ENCODE measurements at regions not wholly inside any gene's neighbourhood (a gene's known extent, or its start where the extent isn't known, plus 50 kb on each side); places are given as distances from the start of the nearest gene placed in this dataset.

DNA sequence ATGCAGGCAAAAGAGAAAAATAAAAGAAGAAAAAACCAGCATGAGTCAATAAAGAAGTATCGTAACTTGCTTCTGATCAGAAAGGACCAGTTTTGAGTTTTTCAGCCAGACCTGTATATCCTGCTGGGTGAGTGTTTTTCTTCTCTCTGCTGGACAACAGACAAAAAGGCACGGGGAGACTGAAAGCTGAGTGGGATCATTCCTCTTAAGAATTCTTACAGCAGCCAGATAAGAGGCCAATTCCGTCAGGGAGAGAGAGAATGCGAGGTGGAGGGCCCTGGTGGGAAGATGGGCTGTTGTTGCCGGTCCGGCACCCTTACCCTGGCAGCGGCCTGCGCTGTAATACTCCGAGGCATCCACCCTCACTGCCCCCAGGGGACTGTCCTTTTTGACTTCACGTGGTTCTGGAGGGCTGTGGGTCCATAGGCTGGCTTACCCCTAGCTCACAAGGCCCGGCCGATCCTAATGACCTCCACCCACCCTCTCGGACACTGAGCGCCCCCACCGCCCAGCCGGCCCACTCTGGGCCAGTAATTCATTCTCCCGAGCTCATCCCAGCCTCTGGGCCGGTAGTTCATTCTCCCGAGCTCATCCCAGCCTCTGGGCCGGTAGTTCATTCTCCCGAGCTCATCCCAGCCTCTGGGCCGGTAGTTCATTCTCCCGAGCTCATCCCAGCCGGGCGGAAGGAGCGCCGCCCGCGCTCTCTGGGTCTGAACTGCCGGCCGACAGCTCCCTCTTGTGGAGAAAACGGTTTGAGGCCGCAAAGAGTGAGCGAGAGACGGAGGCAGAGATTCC is 118.3 kb upstream of the SIRPA start:
- TF ChIP-seq EZH2phosphoT487 (IDR thresholded peaks at IDR 0.05; ENCODE audit: low read depth) = no peak
- TF ChIP-seq CTCF (IDR thresholded peaks at IDR 0.05; ENCODE audit: low read depth, low read length) = peak; percentile 84
- Histone ChIP-seq H2AFZ (ENCODE audit: low read depth, low read length) (peak overlapping the region; percentile 78), H3K4me2 (ENCODE audit: low read length) (peak overlapping the region; percentile 90), H3K4me3 (ENCODE audit: low read length) (peak overlapping the region; percentile 80), H3K9me3 (ENCODE audit: insufficient read depth, low read length) (no peaks in the 10 kb centered on the region), H3K36me3 (replicated peaks; ENCODE audit: low read depth, low read length) (no peaks in the 10 kb centered on the region), H3K79me2 (ENCODE audit: low read length) (no peaks in the 10 kb centered on the region), H3K4me1 (ENCODE audit: low read length) (peaks cover 11% of the 10 kb centered on the region), H3K27ac (ENCODE audit: low read length) (no peak overlapping the region), H3K9ac (ENCODE audit: low read length) (peak overlapping the region; percentile 64), H3K27me3 (ENCODE audit: low read depth, low read length) (peaks cover 18% of the 10 kb centered on the region), H4K20me1 (ENCODE audit: insufficient read depth, low read length) (no peaks in the 10 kb centered on the region)

- H2AFZ ChIP-seq (ENCODE audit: low read depth, low read length) = no peak overlapping the region
- H3K9me3 ChIP-seq (ENCODE audit: insufficient read depth, low read length) = no peaks in the 10 kb centered on the region
- TF ChIP-seq CTCF (IDR thresholded peaks at IDR 0.05; ENCODE audit: low read depth, low read length) (no peak), EZH2phosphoT487 (IDR thresholded peaks at IDR 0.05; ENCODE audit: low read depth) (no peak)
- H3K4me3 ChIP-seq (ENCODE audit: low read length) = no peak overlapping the region
- no peak overlapping the region for H3K27ac ChIP-seq (ENCODE audit: low read length)
- H3K36me3 ChIP-seq (replicated peaks; ENCODE audit: low read depth, low read length) = no peaks in the 10 kb centered on the region
- H3K4me1 ChIP-seq (ENCODE audit: low read length) = peaks cover 11% of the 10 kb centered on the region
- H3K4me2 ChIP-seq (ENCODE audit: low read length) = no peak overlapping the region
- peaks cover 9% of the 10 kb centered on the region for H3K27me3 ChIP-seq (ENCODE audit: low read depth, low read length)
- no peaks in the 10 kb centered on the region for H3K79me2 ChIP-seq (ENCODE audit: low read length)
- no peak overlapping the region for H3K9ac ChIP-seq (ENCODE audit: low read length)
- no peaks in the 10 kb centered on the region for H4K20me1 ChIP-seq (ENCODE audit: insufficient read depth, low read length)
These were observed 117.5 kb upstream of the SIRPG start for GRCh38 chr20:1775117-1775516.

DNA sequence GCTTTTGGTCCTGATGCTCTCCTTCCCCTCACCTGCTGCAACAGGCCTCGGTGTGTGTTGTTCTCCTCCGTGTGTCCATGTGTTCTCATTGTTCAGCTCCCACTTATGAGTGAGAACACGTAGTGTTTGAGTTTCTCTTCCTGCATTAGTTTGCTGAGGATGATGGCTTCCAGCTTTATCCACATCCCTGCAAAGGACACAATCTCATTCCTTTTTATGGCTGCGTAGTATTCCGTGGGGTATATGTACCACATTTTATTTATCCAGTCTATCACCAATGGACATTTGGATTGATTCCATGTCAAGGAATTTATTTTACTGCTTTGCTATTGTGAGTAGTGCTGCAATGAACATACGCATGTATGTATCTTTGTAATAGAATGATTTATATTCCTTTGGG is 116.9 kb upstream of the SIRPG start:
- Histone ChIP-seq H4K20me1 (ENCODE audit: insufficient read depth, low read length) (no peaks in the 10 kb centered on the region), H3K4me2 (ENCODE audit: low read length) (no peak overlapping the region), H2AFZ (ENCODE audit: low read depth, low read length) (no peak overlapping the region), H3K79me2 (ENCODE audit: low read length) (no peaks in the 10 kb centered on the region), H3K27me3 (ENCODE audit: low read depth, low read length) (peaks cover 3% of the 10 kb centered on the region), H3K9ac (ENCODE audit: low read length) (no peak overlapping the region), H3K9me3 (ENCODE audit: insufficient read depth, low read length) (no peaks in the 10 kb centered on the region), H3K27ac (ENCODE audit: low read length) (no peak overlapping the region), H3K4me1 (ENCODE audit: low read length) (peaks cover 11% of the 10 kb centered on the region), H3K36me3 (replicated peaks; ENCODE audit: low read depth, low read length) (no peaks in the 10 kb centered on the region), H3K4me3 (ENCODE audit: low read length) (no peak overlapping the region)
- TF ChIP-seq CTCF (IDR thresholded peaks at IDR 0.05; ENCODE audit: low read depth, low read length) (no peak), EZH2phosphoT487 (IDR thresholded peaks at IDR 0.05; ENCODE audit: low read depth) (no peak)

- TF ChIP-seq EZH2phosphoT487 (IDR thresholded peaks at IDR 0.05; ENCODE audit: low read depth) (no peak), CTCF (IDR thresholded peaks at IDR 0.05; ENCODE audit: low read depth, low read length) (no peak)
- Histone ChIP-seq H4K20me1 (ENCODE audit: insufficient read depth, low read length) (no peaks in the 10 kb centered on the region), H3K4me1 (ENCODE audit: low read length) (peaks cover 11% of the 10 kb centered on the region), H3K9me3 (ENCODE audit: insufficient read depth, low read length) (no peaks in the 10 kb centered on the region), H3K27me3 (ENCODE audit: low read depth, low read length) (no peaks in the 10 kb centered on the region), H3K4me2 (ENCODE audit: low read length) (no peak overlapping the region), H3K9ac (ENCODE audit: low read length) (no peak overlapping the region), H3K4me3 (ENCODE audit: low read length) (no peak overlapping the region), H3K79me2 (ENCODE audit: low read length) (no peaks in the 10 kb centered on the region), H3K36me3 (replicated peaks; ENCODE audit: low read depth, low read length) (no peaks in the 10 kb centered on the region), H3K27ac (ENCODE audit: low read length) (no peak overlapping the region), H2AFZ (ENCODE audit: low read depth, low read length) (no peak overlapping the region)
These were observed 116.2 kb upstream of the SIRPG start for GRCh38 chr20:1773816-1774215.
